ENCODE measurements at regions not wholly inside any gene's neighbourhood (a gene's known extent, or its start where the extent isn't known, plus 50 kb on each side); places are given as distances from the start of the nearest gene placed in this dataset.

DNA sequence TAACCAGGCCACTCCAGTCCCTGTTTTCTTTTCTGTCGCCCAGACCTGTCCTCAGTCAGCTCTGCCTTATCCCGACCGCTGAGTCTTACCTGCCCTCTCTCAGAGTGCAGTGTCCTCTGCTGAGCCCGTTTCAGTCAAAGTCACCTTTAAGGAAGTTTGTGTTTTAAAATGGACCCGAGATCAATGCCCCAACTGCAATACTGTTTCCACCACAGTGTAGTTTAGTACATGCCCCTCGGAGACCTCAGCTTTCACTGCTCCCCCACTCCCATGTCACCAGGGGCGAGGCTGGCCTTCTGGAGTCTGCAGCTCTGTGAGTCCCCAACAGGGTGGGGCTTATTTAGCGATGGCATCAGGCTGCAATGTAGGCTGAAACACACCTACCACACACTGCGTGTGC lies 248.4 kb upstream of the TSHZ3 start:
- DNase-seq (ENCODE audit: low read depth, low spot score): no peak

DNA sequence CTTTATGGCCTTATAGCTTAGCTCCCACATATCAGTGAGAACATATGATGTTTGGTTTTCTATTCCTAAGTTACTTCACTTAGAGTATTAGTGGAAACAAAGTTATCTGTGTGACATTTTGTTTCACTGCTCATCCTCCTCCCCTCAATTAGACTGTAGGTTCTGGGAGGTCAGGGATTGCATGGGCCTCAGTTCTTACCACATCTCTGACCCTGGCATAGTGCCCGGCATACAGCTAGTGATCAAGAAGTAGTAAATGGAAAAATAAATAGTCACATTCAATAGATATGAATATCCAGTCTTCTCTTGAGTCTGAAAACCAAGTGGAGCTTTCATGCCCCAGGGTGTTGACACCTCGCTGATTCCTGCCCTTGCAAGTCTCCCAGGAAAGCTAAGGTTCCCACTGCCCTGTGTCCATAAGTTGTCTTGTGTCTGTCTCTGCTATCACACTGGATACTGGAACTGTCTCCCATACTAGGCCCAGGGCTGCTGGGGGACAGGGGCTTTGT lies 249.5 kb upstream of the TSHZ3 start:
- no peak for DNase-seq (ENCODE audit: low read depth, low spot score)

DNA sequence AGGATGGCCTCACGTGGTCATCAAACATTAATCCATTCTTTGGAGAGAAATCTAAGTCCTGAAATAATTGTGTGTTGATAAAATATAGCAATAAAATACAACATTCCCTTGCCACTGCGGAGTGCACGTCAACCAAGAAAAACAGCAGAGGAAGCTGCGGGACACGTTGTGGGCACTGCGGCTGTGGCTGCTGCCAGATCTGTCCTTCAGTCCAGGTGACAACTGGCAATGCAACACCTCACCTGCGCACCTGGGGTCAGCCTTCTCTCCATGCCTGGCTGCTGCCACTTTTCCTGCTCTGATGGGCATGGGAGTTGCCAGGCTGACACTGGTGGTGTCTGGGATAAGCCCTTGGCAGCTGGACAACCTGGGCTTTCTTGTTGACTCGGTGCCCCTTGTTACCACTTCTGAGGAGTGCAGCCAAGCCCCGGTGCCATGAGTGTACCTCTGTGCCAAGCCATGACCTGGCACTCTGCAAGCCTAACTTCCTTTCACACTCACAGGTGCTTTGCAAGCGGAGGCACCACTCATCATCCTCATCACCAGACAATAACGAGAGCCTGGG lies 251.6 kb upstream of the TSHZ3 start:
- no peak for DNase-seq (ENCODE audit: low read depth, low spot score)

DNA sequence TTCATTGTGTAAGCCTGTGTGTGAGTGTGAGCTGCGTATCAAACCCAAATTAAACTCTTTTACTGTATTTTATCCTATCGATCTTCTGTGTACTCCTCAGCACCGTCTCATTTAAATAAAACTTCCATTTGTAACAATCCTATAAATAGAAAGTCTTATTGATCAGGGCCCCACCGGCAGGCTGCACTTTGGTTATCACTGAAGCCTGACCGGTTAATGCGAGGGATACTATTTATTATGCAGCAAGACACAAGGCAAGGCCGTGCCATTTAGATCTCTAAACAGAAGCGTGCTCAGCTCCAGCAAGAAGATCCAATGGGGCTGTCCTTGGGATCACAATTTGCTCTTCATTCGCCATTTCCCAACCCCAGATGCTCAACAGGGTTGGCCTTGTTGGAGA lies 252.6 kb upstream of the TSHZ3 start:
- no peak for DNase-seq (ENCODE audit: low read depth, low spot score)

DNA sequence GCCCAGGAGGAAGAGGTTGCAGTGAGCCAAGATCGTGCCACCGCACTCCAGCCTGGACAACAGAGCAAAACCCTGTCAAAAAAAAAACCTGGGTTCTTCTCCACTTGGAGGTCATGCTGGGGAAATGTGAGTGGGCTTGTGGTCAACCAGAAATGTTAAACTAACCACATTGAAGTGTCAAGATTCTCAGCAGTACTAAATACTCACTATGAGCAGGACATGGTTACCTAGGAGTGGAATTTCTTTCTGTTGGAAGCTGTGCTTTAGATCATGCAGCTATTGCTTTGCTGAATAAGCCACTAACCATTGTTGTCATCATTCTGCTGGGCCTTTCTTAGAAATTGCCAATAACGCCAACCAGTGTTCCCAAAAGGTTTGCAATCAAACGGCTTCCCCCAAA lies 253.3 kb upstream of the TSHZ3 start:
- no peak for DNase-seq (ENCODE audit: low read depth, low spot score)

DNA sequence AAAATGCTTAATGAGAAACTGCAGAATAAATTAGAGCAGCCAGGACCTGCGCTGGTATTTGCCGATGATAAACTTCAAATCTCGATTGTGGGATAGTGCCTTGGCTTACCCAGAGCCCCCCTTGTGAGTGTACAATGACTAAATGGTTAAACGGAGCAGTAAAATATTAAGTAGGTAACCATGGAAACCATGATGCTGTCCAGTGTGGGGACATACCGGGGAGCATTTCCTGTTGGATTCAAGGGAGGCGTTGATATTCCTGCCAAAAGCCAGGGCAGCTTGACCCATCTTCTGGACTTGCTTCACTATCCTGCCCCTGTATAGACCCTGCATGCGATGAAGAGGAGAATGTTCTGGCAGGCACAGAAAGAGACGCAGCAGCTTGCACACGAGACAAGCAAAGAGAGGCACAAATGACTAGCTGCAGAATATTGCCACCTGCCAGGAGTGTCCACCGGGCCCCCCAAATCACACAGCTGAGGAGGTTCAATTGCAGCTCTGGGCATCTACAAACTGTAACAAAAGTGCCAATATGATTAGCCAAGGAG lies 255.3 kb upstream of the TSHZ3 start:
- DNase-seq (ENCODE audit: low read depth, low spot score): no peak

DNA sequence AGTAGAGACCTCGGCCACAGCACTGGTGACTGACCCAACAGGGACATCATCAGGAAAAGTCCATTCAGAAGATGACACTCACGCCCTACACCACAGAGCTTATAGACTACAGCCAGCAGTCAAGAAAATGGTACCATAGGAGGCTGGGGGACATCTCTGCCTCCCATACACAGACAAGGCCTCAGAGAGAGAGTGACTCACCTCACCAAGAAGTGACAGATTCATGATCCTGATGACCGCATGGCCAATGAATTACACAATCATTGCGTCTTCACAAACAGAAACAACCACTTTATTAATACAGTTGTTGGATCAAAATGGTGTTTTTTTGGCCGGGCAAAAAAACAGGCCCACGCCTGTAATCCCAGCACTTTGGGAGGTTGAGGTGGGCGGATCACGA lies 260.8 kb upstream of the TSHZ3 start:
- DNase-seq (ENCODE audit: low read depth, low spot score): no peak

DNA sequence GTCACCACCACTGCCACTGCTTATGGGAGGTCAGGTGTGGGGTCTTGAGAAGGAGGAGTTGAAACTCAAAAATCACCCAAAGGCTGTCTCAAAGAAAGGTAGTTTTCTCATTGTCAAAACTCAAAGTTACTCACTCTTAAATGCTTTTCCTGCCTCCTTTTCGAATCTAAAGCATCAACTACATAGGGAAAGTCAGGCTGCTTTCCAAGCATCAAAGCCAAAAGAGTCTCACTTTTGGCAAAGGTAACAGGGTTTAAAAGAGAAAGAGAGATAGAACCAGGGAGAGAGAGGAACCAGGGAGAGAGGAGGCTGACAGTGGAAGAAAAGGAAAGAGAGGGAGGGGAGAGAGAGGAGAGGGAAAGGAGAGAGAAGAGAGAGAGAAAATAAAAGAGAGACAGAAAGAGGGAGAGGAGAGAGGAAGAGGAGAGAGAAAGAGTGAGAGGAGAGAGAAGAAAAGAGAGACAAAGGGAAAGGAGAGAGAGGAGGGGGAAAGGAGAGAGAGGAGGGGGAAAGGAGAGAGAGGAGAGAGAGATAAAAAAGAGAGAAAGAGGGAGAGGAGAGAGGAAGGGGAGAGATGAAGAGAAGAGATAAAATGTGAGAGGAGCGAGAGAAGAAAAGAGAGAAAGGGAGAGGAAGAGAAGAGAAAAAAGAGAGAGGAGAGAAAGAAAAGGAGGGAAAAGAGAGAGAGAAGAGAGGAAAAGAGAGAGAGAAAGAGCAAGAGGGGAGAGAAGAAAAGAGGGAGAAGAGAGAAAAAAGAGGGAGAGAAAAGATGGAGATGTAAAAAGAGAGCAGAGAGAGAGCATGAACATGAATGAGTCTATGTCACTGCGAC lies 262.0 kb upstream of the TSHZ3 start:
- no peak for DNase-seq (ENCODE audit: low read depth, low spot score)

DNA sequence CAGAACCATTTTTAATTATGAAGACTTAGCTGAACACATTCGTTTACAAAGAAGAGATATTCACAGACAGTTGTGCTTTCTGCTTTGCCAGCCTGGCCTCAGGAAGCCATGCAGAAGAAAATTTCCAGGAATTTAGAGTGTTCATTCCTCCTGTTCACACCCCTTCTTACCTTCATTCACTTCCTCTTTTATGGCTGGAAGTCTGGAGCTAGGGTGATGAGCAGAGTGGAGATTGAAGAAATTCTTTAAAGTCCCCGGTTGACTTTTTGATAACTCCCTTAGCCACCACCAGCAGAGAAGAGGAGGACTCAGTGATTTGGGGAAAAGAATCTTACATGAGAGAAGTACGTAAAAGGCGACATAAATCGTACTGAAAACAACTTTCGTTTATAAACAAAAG lies 263.6 kb upstream of the TSHZ3 start:
- no peak for DNase-seq (ENCODE audit: low read depth, low spot score)

DNA sequence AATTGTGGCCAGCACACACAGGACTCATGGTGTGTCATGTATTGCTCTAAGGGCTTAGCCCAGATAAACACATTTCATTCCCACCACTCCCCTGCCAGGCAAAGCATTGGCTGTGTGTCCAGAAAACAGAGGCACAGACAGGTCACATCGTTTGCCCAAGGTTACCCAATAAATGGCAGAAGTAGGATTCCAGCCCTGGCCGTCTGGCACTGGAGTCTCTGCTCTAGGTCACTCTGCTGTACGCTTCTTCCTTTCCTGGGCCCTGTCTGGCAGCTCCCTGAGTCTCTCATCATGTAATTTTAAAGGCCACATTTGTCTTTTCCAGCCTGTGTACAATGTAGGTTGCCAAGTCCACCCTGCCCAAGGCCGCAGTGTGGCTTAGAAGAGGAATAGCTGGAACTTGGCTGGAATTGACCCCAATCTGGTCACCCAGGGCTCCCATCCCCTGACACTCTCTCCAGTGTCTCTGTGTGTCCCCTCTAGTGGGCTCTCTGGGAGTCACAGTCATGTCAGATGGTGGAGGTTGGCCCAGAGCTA lies 264.5 kb upstream of the TSHZ3 start:
- no peak for DNase-seq (ENCODE audit: low read depth, low spot score)

DNA sequence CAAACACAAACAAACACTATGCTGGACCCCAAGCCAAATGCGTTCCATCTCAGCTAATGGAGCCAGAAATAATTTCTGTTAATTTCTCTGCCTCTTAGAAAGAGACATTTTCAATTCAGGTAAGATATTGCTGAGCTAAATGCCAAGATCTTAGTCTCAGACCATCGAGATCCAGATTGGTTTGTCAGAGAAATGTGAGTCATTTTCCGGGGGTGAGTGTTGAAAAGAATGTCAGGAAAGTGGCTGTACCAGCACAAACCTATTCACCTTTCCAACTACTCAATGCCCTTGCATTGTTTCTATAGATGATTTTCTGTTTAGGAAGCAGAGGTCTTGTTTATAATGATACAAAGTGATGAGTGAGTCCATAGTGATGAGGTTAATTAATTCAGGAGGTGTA lies 266.8 kb upstream of the TSHZ3 start:
- DNase-seq (ENCODE audit: low read depth, low spot score): no peak

DNA sequence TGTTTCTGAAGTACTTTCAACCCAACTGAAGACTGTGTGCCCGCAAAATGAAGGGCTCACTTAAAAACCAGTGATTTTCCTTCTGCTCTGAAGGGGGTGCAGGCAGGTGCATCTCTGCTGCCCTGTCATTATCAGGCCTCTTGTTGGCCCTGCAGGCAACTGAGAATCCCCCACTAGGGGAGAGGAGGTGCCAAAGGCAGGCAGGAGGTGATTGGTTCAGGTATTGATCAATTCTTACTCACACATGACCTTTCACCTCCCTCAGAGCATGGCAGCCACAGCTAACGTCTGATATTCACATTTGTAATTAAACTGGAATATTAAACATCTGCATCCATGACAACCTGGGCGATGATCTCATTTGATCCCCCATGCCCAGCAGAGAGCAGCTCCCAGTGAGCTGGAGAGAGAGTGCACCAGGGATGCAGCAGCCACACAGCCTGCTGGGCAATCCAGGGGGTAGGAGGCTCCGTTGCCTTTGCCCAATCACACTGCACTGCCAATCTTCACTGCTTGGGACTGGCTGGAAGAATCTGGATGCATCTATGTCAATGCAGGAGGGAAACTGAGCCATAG lies 267.9 kb upstream of the TSHZ3 start:
- no peak for DNase-seq (ENCODE audit: low read depth, low spot score)

DNA sequence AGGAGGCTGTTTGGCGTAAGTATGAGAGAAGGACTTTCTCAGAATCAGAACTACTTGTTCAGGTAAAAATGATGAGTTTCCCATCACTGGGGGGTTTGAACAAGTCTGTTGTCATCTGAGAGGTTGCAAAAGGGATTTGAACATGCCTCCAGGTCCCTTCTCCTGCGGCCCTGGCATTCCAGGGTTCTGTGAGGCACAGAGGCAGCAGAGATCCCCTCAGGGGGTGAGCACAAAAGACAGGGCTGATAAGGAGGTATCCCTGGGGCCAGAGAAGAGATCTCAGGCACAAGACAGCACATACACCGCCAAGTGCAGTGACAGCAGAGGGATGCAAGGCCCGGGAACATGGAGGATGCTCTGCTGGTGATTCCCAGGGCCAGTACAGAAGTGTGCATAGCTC lies 275.8 kb upstream of the TSHZ3 start:
- no peak for DNase-seq (ENCODE audit: low read depth, low spot score)

DNA sequence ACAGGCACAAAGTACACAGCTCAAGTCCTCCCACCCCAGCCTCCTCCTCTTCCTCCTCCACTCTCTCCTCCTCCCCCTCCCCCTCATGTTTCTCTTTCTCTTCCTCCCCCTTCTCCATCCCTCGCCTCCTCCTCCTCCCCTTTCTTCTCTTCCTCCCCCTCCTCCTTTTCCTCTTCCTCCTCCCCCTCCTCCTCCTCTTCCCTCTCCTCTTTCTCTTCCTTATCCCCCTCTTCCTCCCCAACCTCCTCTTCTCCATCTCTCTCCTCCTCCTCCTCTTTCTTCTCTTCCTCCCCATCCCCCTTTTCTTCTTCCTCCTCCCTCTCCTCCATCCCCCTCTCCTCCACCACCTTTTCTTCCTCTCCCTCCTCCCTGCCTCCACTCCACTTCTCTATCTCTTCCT lies 276.3 kb upstream of the TSHZ3 start:
- DNase-seq (ENCODE audit: low read depth, low spot score): no peak

DNA sequence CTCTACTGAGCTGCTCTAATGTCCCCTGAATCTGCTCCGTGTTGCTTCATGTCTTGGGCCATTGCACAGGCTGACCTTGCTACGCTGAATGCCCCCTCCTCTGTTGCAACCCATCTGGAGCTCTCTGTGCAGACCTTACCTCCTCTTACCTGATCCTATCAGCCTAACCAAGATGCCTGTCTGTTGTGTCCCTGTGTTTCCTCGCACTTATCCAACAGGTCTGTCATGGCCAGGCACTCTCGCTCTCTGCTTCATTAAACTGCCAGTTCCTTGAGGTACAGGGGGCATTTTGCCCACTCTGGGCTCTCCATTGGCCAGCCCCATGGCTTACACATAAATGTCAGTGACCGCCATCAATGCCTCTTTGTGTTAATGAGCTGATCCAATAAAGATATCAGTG lies 277.7 kb upstream of the TSHZ3 start:
- no peak for DNase-seq (ENCODE audit: low read depth, low spot score)

DNA sequence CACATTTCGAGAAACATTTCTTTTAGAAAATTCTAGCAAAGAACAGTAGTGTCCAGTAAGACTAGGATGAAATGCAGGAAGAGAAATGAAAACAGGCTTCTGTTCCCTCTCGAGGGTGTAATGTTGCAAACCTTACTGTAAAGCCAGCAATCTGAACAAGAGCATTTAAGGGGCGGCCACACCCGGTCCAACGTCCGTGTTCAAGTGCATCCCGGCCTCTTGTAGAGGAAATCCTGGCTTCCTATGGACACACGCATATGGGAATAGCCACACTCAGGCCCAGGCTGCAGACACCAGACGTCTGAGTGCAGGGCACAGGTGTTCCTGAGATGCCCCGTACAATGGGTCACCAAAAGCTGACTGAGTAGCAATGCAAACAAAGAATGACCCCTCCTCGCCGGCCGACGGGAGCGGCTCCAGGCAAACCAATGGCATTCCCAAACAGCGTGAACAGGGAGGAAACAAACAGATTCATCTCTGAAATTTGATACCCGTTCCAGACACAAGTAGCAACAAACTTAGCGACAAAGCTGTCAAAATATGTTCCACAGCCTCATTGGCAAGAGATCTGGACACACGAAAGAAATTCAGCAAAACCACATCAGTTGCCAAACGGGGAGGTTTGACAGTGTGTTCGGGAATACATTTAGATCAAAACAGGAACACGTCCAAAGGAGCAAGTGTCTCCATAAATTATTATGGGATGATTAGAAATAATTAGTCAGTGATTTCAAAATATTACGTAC lies 278.6 kb upstream of the TSHZ3 start:
- no peak for DNase-seq (ENCODE audit: low read depth, low spot score)

DNA sequence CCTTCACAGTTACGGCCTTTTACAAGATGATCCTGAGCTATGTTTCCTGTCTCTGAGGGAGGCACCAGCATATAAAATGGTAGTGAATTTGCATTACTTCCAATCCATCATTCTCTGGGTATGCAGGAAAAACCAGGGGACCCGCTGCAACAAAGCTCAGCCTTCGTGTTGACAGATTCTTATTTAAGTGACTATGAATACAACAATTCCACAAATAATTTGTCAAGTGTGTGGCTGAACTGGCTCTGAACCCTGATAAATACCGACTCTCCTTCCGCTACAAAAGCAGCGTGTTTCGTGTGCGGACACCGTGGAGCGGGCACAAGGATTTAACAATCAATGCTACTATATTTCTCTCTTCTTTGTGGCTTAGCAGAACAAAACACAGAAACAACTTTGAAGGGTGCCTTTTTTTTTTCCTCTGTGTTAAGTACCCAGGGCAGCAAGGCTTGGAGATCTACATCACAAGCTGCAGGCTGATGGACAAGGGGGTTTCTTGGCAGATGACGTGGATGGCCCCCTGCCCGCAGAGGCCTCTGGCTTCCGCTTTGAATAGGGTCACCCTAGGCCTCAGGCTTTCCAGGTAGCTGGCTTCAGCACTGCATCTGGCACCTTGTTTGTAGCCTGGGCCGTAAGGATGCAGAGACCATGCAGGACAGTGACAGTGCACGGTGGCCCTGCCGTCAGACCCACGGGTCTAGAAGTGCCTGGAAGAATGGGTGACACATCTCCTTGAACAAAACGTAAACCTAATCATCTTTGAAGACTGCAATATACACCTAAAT lies 280.5 kb upstream of the TSHZ3 start:
- no peak for DNase-seq (ENCODE audit: low read depth, low spot score)

DNA sequence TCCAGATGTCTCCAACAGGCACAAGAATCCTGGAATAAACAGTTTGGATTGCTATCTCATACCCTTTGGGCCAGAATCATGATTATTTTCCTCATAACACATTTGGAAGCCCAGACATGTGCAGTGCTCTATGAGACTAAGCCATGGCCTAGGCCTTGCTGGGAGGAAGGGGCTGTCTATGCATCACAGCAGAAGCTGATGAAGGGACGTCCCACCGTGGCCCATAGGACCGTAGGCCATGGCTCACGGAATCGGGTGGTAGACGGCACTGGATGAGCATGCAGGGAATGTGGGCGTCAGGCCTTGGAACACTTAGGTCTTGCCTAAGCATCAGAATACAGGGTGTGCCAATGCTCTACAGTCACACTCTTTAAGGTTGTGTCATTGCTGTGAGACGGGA lies 283.8 kb upstream of the TSHZ3 start:
- no peak for DNase-seq (ENCODE audit: low read depth, low spot score)

DNA sequence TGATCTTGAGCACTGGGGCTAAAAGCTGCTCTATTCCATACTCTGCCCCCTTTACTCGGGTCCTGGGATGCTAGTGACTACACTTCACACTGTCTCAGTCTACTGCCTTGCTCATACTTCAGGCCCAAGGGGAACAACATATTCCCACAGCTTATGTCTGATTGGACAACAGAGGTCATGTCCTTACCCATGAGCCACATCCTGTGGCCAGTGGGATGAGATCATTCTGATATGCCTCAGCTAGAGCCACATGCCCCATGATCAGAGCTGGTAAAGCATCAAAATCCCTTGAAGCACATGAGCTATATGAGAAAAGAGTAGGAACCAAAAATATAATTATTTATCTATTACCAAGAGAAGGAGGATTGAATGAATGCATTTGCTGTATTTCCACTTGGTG lies 290.1 kb upstream of the TSHZ3 start:
- no peak for DNase-seq (ENCODE audit: low read depth, low spot score)

DNA sequence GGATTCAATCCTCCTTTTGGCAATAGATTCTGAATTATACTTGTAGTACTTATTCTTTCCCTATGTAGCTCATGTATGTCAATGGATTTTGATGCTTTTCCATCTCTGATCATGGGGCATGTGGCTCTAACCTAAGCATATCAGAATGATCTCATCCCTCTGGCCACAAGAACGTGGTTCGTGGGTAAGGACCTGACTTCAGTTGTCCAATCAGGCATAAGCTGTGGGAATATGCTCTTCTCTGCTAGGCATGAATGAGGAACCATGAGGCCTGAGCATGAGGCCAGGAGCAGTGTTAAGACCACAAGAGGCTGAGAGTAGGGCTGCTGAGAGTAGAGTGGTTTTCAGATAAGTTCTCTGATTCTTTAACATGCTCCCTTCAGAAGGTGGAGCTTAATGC lies 292.4 kb upstream of the TSHZ3 start:
- DNase-seq (ENCODE audit: low read depth, low spot score): no peak

DNA sequence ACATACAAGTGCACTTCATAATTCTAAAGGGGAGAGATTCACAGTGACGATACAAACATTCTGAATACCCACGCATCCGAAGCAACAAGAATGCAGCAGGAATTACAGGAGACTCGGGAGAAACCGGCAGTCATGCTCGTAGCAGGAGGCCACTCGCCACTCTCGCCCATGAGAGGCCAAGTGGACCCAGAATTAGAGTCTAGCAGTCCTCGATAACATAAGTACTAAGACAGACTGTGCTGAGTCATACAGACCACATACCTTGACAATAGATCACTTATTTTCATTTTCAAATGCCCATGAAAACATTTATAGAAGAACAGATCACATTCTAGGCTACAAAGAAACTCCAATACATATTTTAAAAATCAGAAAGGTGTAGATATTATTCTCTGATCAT lies 299.1 kb upstream of the TSHZ3 start:
- no peak for DNase-seq (ENCODE audit: low read depth, low spot score)

All from pulmonary artery endothelial cell (primary cell).